NCI-H1105 treated with DMSO at 0.1 percent for 48 hours (cell line): ENCODE measurements at regions not wholly inside any gene's neighbourhood (a gene's known extent, or its start where the extent isn't known, plus 50 kb on each side); places are given as distances from the start of the nearest gene placed in this dataset.
A peak's percentile ranks its signal among the peaks of the same experiment; 100 is the strongest.
"Not testable (repeated sequence)": the region's sequence is repeated elsewhere in the genome, so short reads cannot be mapped to it uniquely, and the experiment has no call there.

Experiments
- DNase-seq: peaks from one replicate; lab custom pipeline; 2025; lab: John Stamatoyannopoulos, UW

DNA sequence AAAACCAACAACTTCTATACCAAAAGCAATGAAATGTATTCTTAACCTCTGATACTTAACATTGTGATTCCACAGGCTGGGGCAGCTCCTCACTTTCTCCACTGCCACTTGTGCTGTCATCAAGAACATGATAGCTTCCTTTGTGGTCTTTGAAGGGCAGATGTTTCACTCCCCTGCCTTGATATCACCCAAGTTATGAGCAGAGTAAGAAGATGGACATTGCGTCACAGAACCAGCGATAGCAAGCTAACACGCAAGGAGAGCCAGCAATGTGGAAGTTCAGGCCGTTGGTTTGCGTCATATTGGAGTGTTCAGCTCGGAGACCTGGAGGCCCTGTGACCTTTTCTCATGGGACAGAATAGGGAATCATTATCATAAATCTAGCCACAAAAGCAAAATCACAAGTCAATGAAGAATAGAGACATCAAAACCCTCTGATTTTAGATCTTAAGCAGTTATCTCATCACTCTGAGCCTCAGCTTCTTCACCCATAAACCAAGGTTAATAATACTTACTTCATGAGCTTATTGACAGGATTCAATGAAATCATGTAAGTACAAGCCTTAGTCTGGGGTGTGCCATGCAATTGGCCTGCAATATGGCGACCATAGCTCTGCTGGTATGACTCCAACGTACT lies 183.8 kb upstream of the THBS1 start:
- DNase-seq, result no peak

DNA sequence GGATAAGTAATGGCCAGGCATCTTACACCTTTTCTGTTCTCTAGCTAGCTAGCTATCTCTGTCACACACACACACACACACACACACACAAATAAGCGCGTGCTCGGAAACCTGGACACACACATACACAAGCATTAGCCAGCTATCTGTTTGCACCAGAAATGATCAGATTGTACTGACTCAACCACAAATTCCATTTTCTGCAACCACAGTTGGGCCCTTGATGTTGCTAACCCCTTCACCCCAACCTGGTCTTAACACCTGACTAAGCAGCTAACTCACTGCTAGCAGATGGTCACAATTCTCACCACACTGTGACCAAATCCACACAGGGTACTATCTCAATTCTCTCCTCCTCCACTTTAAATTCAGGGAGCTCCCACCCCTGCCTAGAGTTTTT lies 183.0 kb upstream of the THBS1 start:
- DNase-seq, result no peak

- DNase-seq, result no peak
Measured at GRCh38 chr15:39399600-39399999, 181.3 kb upstream of the THBS1 start.

GRCh38 chr15:39400002-39400401 lies 180.9 kb upstream of the THBS1 start:
- no peak for DNase-seq

DNA sequence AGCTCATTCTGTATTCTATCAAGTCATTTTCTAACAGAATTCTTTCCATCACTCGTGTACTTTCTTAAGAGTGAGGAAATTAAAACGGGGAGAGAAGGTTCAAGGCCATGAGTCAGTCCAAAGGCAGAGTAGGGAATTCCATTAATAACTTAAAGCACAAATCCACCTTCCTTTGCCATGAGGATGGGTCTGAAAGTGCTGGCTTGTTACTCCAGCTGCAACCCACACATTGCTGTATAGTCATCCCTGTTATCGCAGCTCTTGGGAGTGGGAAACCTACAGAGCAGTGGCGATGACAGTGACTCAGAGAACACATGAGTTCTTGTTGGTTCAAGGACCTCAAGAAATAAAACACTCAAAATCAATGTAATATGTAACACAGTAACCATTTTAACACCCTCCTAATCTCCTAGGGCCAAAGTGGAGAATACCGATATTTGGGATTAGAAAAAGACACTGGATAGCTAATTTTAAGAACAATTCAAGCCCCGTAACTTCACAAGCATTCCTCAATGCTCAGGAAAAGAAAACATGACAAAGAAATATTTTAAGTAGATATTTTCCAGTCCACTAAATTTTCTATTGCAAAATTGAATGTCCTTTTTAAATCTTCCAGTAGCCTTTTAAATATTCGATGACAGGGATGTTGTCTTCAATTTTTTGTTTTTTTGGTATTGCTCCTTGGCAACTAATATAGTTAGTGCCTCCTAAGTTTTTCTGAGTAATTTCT lies 179.9 kb upstream of the THBS1 start:
- no peak for DNase-seq

GRCh38 chr15:39403640-39404117 lies 177.2 kb upstream of the THBS1 start:
- DNase-seq, result peak; percentile 82

DNA sequence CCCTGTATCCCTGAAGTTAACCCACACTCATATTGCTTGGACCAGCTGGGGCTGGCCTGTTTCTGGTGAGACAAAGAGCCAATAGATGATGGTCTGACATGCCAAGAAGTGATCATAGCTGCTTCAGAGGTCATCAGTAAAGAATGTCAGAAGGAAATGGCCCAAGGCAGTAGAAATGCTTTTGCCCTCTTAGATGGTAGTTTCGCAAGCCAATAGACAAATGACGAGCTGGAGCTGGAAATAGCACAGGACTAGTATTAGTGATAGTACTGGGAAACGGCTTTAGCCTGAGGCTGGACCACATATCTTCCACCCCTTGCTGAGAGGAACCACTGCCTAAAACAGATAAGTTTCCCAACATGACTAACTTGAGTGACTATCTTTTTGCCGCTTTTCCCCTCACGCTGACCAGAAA lies 176.1 kb upstream of the THBS1 start:
- DNase-seq, result no peak

DNA sequence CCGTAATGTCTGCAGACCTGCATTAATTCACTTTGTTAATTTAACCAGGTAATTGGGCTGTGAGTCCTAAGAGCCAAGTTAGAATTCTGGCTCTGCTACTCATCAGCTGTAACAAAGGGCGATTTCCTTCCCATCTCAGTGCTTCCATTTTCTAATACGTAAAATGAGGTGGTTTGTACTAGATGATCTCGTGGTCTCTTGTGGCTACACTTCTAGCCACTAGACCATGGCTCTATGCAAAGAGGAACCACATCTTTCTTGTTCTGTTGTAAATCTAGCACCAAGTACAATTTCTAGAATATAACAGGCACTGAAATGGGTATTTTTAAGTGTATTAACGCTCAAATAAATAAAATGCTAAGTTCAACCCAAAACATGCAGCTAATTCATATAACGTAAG lies 174.4 kb upstream of the THBS1 start:
- no peak for DNase-seq

- DNase-seq, result no peak
Measured at GRCh38 chr15:39407116-39407515, 173.8 kb upstream of the THBS1 start.

DNA sequence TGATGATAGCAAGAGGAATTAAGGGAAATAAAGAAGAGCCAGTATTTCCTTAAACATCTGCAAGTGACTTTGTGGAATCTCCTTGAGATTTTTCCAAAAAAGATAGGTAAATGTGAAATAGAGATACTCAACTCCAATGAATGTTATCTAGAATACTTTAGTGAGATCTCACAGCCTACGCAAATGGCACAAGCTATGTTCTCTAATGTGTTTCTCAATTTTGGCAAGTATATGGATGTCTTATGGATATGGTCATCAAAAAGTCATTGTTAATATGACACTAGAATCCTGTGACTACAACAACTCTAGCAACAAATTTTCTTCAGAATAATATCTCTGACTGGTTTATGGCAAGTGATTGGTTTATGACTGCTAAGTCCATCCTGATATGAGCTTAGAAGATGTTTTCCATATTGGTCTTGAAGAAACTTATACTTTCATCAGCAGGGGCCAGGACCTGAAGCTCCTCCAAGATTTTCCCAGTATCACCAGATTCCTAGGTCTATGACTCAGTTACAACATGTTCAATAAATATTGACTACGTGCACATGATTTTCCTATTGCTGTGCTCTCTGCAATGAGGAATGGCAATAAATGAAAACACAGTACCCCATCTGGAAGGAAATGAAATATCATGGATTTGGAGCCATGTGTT lies 170.9 kb upstream of the THBS1 start:
- DNase-seq, result no peak

GRCh38 chr15:39411102-39411989 lies 169.5 kb upstream of the THBS1 start:
- no peak for DNase-seq

GRCh38 chr15:39413558-39413957 lies 167.3 kb upstream of the THBS1 start:
- DNase-seq, result no peak

GRCh38 chr15:39414201-39414600 lies 166.7 kb upstream of the THBS1 start:
- no peak for DNase-seq

DNA sequence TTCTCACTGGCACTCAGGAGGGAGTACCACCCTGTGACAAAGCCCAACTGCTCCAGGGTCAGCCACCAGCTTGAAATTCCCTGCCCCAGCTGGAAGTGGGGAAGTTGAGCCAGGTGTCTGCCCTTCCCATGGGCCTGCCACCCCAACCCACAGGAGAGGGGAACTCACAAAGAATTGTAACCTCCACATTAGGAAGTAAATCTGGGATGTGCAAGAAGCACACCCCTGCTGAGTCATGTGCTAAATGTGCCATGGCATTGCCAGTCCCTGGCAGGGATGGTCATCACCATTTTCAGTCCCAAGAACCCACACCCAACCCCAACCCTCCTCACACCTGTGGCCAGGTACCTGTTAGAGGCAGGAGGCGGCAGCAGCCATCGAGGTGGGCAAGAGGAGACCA lies 165.2 kb upstream of the THBS1 start:
- no peak for DNase-seq

DNA sequence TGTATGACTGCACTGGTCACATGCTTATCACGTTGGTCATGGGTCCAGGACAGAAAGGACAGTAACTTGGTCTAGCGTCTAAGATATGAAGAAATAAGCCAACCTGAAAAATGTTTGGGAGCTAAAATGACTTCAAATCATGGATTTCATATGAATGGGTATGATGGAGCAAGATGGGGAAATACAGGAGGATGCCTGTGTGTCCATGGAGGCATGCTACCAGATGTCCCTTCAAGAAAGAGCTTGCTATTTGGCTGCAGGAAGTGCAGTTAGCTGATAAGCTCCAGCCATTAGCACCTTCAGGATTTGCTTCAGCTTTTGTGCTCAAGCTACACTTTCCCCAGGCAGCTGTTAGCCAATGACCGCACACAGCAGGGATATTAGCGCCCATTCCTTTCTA lies 164.6 kb upstream of the THBS1 start:
- no peak for DNase-seq

DNA sequence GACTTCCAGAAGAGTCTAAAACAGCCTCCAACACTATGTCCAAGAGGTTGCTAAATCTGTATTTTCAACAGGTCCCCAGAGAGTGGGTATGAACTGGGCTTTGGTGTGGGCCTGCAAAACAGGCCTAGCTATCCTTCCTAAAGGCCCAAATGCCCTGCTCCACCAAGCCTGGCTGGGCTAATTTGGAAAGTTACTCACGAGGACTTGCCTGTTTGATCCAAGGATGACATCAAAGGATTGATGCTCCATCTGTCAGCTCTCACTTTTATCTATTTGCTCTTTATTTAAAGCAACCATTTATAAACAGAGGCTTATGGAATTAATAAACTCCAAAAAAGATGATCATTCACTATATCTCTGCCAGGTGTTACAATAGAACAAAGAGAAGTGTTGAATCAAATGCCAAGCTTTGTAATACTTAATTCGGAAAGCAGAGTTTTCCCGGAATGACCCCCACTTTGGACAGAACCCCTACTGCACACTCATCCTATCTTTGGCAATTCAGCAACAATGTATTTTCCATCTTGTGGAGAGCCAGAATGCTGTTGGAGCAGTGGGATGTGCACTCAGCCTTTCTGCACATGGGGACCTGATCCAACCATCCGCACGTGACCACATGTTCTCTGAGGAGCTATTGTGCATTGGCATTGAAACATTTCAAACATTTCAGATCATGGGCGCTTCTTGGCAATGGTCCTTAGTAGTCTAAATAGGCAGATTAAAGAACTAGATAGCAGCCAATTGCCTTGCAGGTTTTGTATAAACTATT lies 163.3 kb upstream of the THBS1 start:
- DNase-seq, result no peak

- no peak for DNase-seq
Measured at GRCh38 chr15:39419651-39420050, 161.2 kb upstream of the THBS1 start.

- DNase-seq, result peak; percentile 26
Measured at GRCh38 chr15:39420123-39420852, 160.6 kb upstream of the THBS1 start.

- not testable (repeated sequence) for DNase-seq
Measured at GRCh38 chr15:39420853-39421192, 160.1 kb upstream of the THBS1 start.

DNA sequence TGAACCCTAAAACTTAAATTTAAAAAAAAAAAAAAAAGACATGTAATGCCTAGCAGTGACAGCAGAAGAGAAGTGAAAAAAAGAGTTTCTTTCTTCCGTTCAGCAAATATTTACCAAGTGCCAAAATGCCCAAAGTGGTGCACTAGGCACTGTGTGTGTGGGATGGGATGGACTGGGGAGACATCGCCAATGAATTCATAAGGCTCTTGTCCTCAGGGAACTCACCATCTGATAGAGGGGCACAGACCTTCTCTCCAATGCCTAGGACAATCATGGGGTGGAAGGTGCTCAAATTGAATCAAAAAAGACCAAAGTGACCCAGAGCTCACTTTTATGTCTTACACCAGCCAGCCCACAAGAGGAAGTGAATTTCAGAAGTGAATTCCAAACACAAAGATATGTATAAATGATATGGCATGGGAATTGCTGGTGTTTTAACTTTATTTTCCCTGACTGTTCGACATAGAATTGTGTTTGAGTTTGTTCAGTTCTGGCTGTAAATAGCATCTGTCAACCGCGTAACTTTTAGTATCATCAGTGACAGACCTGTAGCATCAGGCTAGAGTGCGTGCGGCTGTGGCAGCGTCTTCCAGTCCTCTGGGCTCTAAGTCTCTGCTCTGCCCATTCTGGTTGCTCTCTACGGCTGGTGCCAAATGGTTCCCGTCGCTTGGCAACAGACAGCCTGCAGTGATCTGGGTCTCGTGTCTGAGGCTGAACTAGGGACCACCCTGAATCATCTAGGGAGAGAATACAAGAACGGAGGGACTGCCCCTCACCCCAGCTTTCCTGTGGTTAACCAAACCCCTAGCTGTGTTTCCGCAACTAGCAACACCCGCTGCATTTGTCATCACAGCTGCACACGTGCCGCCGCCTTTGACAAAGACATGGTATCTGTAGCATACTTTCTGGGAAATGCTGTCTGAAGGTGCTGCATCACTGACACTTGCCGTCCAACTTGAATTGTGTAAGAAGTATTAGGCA lies 154.0 kb upstream of the THBS1 start:
- DNase-seq, result no peak
